GM11168 (cell line): ENCODE measurements at regions not wholly inside any gene's neighbourhood (a gene's known extent, or its start where the extent isn't known, plus 50 kb on each side); places are given as distances from the start of the nearest gene placed in this dataset.
"Not testable (repeated sequence)": the region's sequence is repeated elsewhere in the genome, so short reads cannot be mapped to it uniquely, and the experiment has no call there.

ENCODE experiments used
- in situ Hi-C: fragments of 300-500 bp; cut with MboI; formaldehyde crosslinking; loops from one replicate; pipeline ENCODE4 v1.12.0; 2022; ENCODE audit warnings: low sequenced_read_pairs; ENCODE audit not compliant: unreplicated experiment

- in situ Hi-C loops, result no loop called here
These were observed 191.7 kb upstream of the KLF6 start for GRCh38 chr10:3976718-3977117.

- in situ Hi-C loops, result no loop called here
These were observed 191.2 kb upstream of the KLF6 start for GRCh38 chr10:3976171-3976570.

- in situ Hi-C loops, result no loop called here
These were observed 190.0 kb upstream of the KLF6 start for GRCh38 chr10:3975016-3975415.

GRCh38 chr10:3972460-3973301 lies 187.7 kb upstream of the KLF6 start:
- in situ Hi-C loops, result no loop called here

GRCh38 chr10:3971713-3972112 lies 186.7 kb upstream of the KLF6 start:
- in situ Hi-C loops, result no loop called here

GRCh38 chr10:3969876-3970666 lies 185.1 kb upstream of the KLF6 start:
- in situ Hi-C loops, result no loop called here

GRCh38 chr10:3968727-3969126 lies 183.7 kb upstream of the KLF6 start:
- in situ Hi-C loops, result no loop called here

GRCh38 chr10:3964516-3964915 lies 179.5 kb upstream of the KLF6 start:
- in situ Hi-C loops, result no loop called here

- in situ Hi-C loops, result no loop called here
These were observed 178.2 kb upstream of the KLF6 start for GRCh38 chr10:3963191-3963673.

- in situ Hi-C loops, result no loop called here
These were observed 176.1 kb upstream of the KLF6 start for GRCh38 chr10:3961082-3961481.

GRCh38 chr10:3960496-3960895 lies 175.5 kb upstream of the KLF6 start:
- in situ Hi-C loops, result no loop called here

- in situ Hi-C loops, result no loop called here
These were observed 174.6 kb upstream of the KLF6 start for GRCh38 chr10:3959370-3960325.

- in situ Hi-C loops, result no loop called here
These were observed 173.5 kb upstream of the KLF6 start for GRCh38 chr10:3958472-3958996.

- in situ Hi-C loops, result no loop called here
These were observed 171.1 kb upstream of the KLF6 start for GRCh38 chr10:3955955-3956617.

GRCh38 chr10:3955493-3955892 lies 170.5 kb upstream of the KLF6 start:
- in situ Hi-C loops, result no loop called here

GRCh38 chr10:3954615-3955014 lies 169.6 kb upstream of the KLF6 start:
- in situ Hi-C loops, result no loop called here

GRCh38 chr10:3954007-3954406 lies 169.0 kb upstream of the KLF6 start:
- in situ Hi-C loops, result not testable (repeated sequence)

GRCh38 chr10:3951993-3952392 lies 167.0 kb upstream of the KLF6 start:
- in situ Hi-C loops, result no loop called here

- in situ Hi-C loops, result no loop called here
These were observed 165.8 kb upstream of the KLF6 start for GRCh38 chr10:3950676-3951275.
